ENCODE measurements at regions not wholly inside any gene's neighbourhood (a gene's known extent, or its start where the extent isn't known, plus 50 kb on each side); places are given as distances from the start of the nearest gene placed in this dataset.

GRCh38 chr3:126285369-126285768 lies 71.8 kb downstream of the KLF15 start:
- TF ChIP-seq CTCF (IDR thresholded peaks at IDR 0.05) (no peak), MAX (IDR thresholded peaks at IDR 0.05; ENCODE audit: low read depth) (no peak), TEAD4 (IDR thresholded peaks at IDR 0.05; ENCODE audit: borderline replicate concordance, insufficient read depth) (no peak), EP300 (IDR thresholded peaks at IDR 0.05; ENCODE audit: borderline replicate concordance in 1 of 2, low read depth in 1 of 2, low read length in 1 of 2) (no peak), NRF1 (IDR thresholded peaks at IDR 0.05; ENCODE audit: low read depth, low read length) (no peak), RAD21 (IDR thresholded peaks at IDR 0.05; ENCODE audit: low read length) (no peak), ZBTB33 (IDR thresholded peaks at IDR 0.05; ENCODE audit: borderline replicate concordance, low read depth) (no peak), RCOR1 (IDR thresholded peaks at IDR 0.05; ENCODE audit: low read length) (no peak), POLR2AphosphoS5 (IDR thresholded peaks at IDR 0.05; ENCODE audit: low read depth, low read length) (no peak), NFIC (IDR thresholded peaks at IDR 0.05; ENCODE audit: borderline replicate concordance) (no peak)

All from SK-N-SH (cell line).